K562 (cell line): ENCODE measurements at regions not wholly inside any gene's neighbourhood (a gene's known extent, or its start where the extent isn't known, plus 50 kb on each side); places are given as distances from the start of the nearest gene placed in this dataset.

ENCODE experiments used
- ATAC-seq: fragments of 200-7000 bp; cut with Tn5 transposase; 3 replicates; pipeline ENCODE4 v1.9.1; 2020; ENCODE audit warnings: moderate library complexity
- BruUV-seq: library from RNA; stranded (reverse); fragments of 400-500 nt; replicated peaks from 2 replicates; lab custom pipeline; 2021; lab: Mats Ljungman, UMichigan
- CTCF ChIA-PET: fragments of 300-600 bp; formaldehyde crosslinking; extraction: SDS; loops from one replicate; lab custom pipeline; 2021; ENCODE audit warnings: low intra/inter-chr PET ratio; lab: Yijun Ruan, JAX
- POLR2A ChIA-PET: fragments of 300-600, 350-650 bp; sonication (Branson Sonifier 250); formaldehyde crosslinking; extraction: SDS; loops from one replicate; lab custom pipeline; 2021; ENCODE audit warnings: antibody characterized with exemption, inconsistent platforms; lab: Yijun Ruan, JAX
- DNase-seq, 4 experiments: peaks; one replicate each; pipeline versions ENCODE4 v3.0.0 to v3.0.0-alpha.2; 2011 to 2018; ENCODE audit warnings: low spot score in 3 of 4, mixed read lengths in 3 of 4; ENCODE audit errors: extremely low read depth in 1 of 4
- FAIRE-seq: peaks from 2 replicates; lab custom pipeline; 2011; peaks lifted over from hg19 to GRCh38; lab: Jason Lieb, UNC
- H2AFZ ChIP-seq: 2 replicates; pipeline ENCODE4 v1.6.0; 2011; ENCODE audit warnings: low read depth, low read length, control low read depth, inconsistent platforms
- H3K27ac ChIP-seq: fragments of 200-600 bp; 3 replicates; pipeline ENCODE4 v1.8.0; 2011; ENCODE audit warnings: low read depth, mild to moderate bottlenecking, control low read depth, inconsistent platforms, low read length, moderate library complexity, mixed read lengths; ENCODE audit errors: extremely low read depth
- H3K27me3 ChIP-seq, 2 experiments: fragments of 300-600 bp in 1 of 2; 2 replicates in 1 of 2; 3 replicates in 1 of 2; pipeline versions ENCODE4 v1.6.0 to v1.8.0; 2011; ENCODE audit warnings: inconsistent platforms in 2 of 2, low read length in 2 of 2, mild to moderate bottlenecking in 1 of 2, mixed read lengths in 1 of 2, moderate library complexity in 1 of 2; ENCODE audit not compliant: control insufficient read depth in 2 of 2, insufficient read depth in 2 of 2
- H3K36me3 ChIP-seq: fragments of 300-600 bp; 3 replicates; pipeline ENCODE4 v1.8.0; 2011; ENCODE audit warnings: mild to moderate bottlenecking, low read length, inconsistent platforms; ENCODE audit not compliant: control insufficient read depth, insufficient read depth
- H3K4me1 ChIP-seq, 2 experiments: fragments of 200-600 bp in 1 of 2; replicated peaks in 1 of 2; 2 replicates in 1 of 2; 3 replicates in 1 of 2; pipeline versions ENCODE4 v1.5.1 to v1.8.0; 2011; ENCODE audit warnings: inconsistent platforms in 2 of 2, low read length in 2 of 2, mild to moderate bottlenecking in 1 of 2, mixed read lengths in 1 of 2, moderate library complexity in 1 of 2; ENCODE audit not compliant: control insufficient read depth in 2 of 2, insufficient read depth in 2 of 2
- H3K4me2 ChIP-seq: 2 replicates; pipeline ENCODE4 v1.6.1; 2011; ENCODE audit warnings: low read length, control low read depth, inconsistent platforms, mixed read lengths; ENCODE audit not compliant: insufficient read depth
- H3K4me3 ChIP-seq: fragments of 200-600 bp; sonication (generic), shearing (Covaris generic); 2 replicates; pipeline ENCODE4 v1.5.1; 2016; ENCODE audit warnings: control low read depth, inconsistent platforms
- H3K79me2 ChIP-seq: fragments of 200-600 bp; 3 replicates; pipeline ENCODE4 v1.8.0; 2011; ENCODE audit warnings: low read length, inconsistent platforms; ENCODE audit not compliant: control insufficient read depth, insufficient read depth
- H3K9ac ChIP-seq, 2 experiments: 2 replicates each; pipeline versions ENCODE4 v1.6.0 to v1.6.1; 2011; ENCODE audit warnings: low read depth in 2 of 2, low read length in 2 of 2, control low read depth in 1 of 2, inconsistent platforms in 1 of 2, mild to moderate bottlenecking in 1 of 2, mixed read lengths in 1 of 2; ENCODE audit not compliant: insufficient read depth in 1 of 2
- H3K9me1 ChIP-seq: one replicate; pipeline ENCODE4 v1.6.0; 2011; ENCODE audit warnings: inconsistent platforms, mild to moderate bottlenecking, low read length, moderate library complexity; ENCODE audit not compliant: control insufficient read depth, insufficient read depth
- H3K9me3 ChIP-seq: replicated peaks from 2 replicates; pipeline ENCODE4 v1.5.1; 2011; ENCODE audit warnings: low read depth, low read length, inconsistent platforms; ENCODE audit not compliant: control insufficient read depth, insufficient read depth
- H4K20me1 ChIP-seq: replicated peaks from 2 replicates; pipeline ENCODE4 v1.6.1; 2011; ENCODE audit warnings: low read length, inconsistent platforms, mixed read lengths; ENCODE audit not compliant: control insufficient read depth, insufficient read depth
- BRD4 ChIP-seq: fragments of 200-600 bp; sonication (generic); IDR thresholded peaks from 2 replicates; pipeline ENCODE4 v1.6.1; 2017; ENCODE audit warnings: inconsistent platforms
- ETS1 ChIP-seq: conservative IDR thresholded peaks from 2 replicates; pipeline ENCODE4 v1.6.1; 2011; ENCODE audit warnings: low read depth, mild to moderate bottlenecking, low read length; ENCODE audit not compliant: control insufficient read depth
- HEY1 ChIP-seq: fragments of 250-450 bp; sonication (Bioruptor Pico); IDR thresholded peaks from 2 replicates; pipeline ENCODE4 v1.5.0; 2020; ENCODE audit warnings: mild to moderate bottlenecking, moderate library complexity, borderline replicate concordance
- NCOA2 ChIP-seq, 2 experiments: fragments of 450-650 bp; IDR thresholded peaks; 2 replicates each; pipeline ENCODE4 v1.6.1; 2018; ENCODE audit warnings: mild to moderate bottlenecking in 2 of 2, moderate library complexity in 1 of 2; ENCODE audit not compliant: partially characterized antibody in 2 of 2
- RBM15 ChIP-seq: fragments of 200-400 bp; formaldehyde crosslinking; IDR thresholded peaks from 2 replicates; pipeline ENCODE4 v1.6.1; 2018; ENCODE audit warnings: mild to moderate bottlenecking, low read length, moderate library complexity; ENCODE audit not compliant: insufficient read depth
- RBM17 ChIP-seq: fragments of 200-400 bp; formaldehyde crosslinking; IDR thresholded peaks from 2 replicates; pipeline ENCODE4 v1.6.1; 2017; ENCODE audit warnings: low read depth, mild to moderate bottlenecking, low read length, borderline replicate concordance
- SIN3B ChIP-seq: fragments of 450-650 bp; IDR thresholded peaks from 2 replicates; pipeline ENCODE4 v1.6.1; 2017; ENCODE audit warnings: low read depth, mild to moderate bottlenecking, moderate library complexity
- SIX5 ChIP-seq, 2 experiments: IDR thresholded peaks; 2 replicates each; pipeline ENCODE4 v1.6.1; 2011; ENCODE audit warnings: low read length in 2 of 2, borderline replicate concordance in 1 of 2, low read depth in 1 of 2, mild to moderate bottlenecking in 1 of 2, moderate library complexity in 1 of 2; ENCODE audit not compliant: insufficient read depth in 1 of 2
- SLC30A9 ChIP-seq: fragments of 250-450 bp; sonication (Bioruptor Pico); IDR thresholded peaks from 2 replicates; pipeline ENCODE4 v1.8.0; 2022; ENCODE audit warnings: mild to moderate bottlenecking, moderate library complexity
- TAF7 ChIP-seq: fragments of 450-650 bp; IDR thresholded peaks from 2 replicates; pipeline ENCODE4 v1.6.1; 2016; ENCODE audit warnings: missing genetic modification characterization, missing compliant biosample characterization
- ZNF507 ChIP-seq: conservative IDR thresholded peaks from 2 replicates; pipeline ENCODE4 v1.6.1; 2017; ENCODE audit warnings: missing genetic modification characterization, missing compliant biosample characterization
- ZNF668 ChIP-seq: fragments of 250-450 bp; sonication (Bioruptor Pico); IDR thresholded peaks from 2 replicates; pipeline ENCODE4 v1.8.0; 2022; ENCODE audit warnings: mild to moderate bottlenecking, inconsistent platforms
- ZZZ3 ChIP-seq: fragments of 450-650 bp; IDR thresholded peaks from 2 replicates; pipeline ENCODE4 v1.6.1; 2016; ENCODE audit warnings: antibody characterized with exemption, mild to moderate bottlenecking, moderate library complexity
- WGBS: fragments of 100-300 bp; shearing (Covaris generic); methylation state at CpG from one replicate; pipeline ENCODE4 v1.1.6; 2016; ENCODE audit warnings: low coverage, mixed read lengths; ENCODE audit not compliant: insufficient coverage; ENCODE audit errors: missing lambda C conversion rate; 5-methylcytosine and 5-hydroxymethylcytosine counted together
- in situ Hi-C: fragments of 300-500 bp; cut with MboI; formaldehyde crosslinking; loops from 4 replicates; pipeline ENCODE4 v1.15.0; 2018; ENCODE audit warnings: inconsistent platforms, mixed read lengths
- intact Hi-C: fragments of 100-400 bp; cut with micrococcal nuclease; formaldehyde crosslinking; loops from 2 replicates; pipeline ENCODE4 v1.14.2; 2022

DNA sequence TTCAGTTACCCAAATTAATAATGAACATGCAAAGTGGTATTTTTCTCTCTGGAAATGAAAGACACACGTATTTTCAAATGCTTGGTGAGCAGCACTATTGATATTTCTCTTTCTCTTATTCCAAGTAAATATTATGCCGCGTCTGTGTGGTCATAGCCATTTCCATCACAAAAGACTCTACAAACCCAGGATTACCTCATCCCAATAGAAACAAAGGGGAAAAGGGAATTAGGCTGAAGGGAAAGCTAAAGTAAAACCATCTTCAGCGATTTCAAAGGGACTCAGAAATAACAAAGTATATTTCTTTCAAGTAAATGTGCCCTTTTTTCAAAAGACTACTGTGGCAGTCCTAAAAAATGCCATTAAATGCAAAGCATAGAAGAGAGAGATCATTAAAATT lies 62.0 kb upstream of the FST start:
- BruUV-seq, result no TSS peak
- WGBS, result 23% methylated on average over 4 of the region's 4 CpGs

GRCh38 chr5:53418826-53419658 lies 61.4 kb upstream of the FST start:
- Histone ChIP-seq H3K4me3 (no peak overlapping the region), H3K27ac (no peak overlapping the region), H3K4me2 (no peak overlapping the region), H4K20me1 (no peaks in the 10 kb centered on the region), H3K27me3 (peaks cover 0 to 2% of the 10 kb centered on the region in 2 experiments; a peak in 2 of 5 replicates), H3K79me2 (no peaks in the 10 kb centered on the region), H3K9ac (no peak overlapping the region), H3K4me1 (no peaks in the 10 kb centered on the region), H3K9me1 (no peaks in the 10 kb centered on the region), H3K9me3 (no peaks in the 10 kb centered on the region), H3K36me3 (no peaks in the 10 kb centered on the region), H2AFZ (no peak overlapping the region)
- no peak for DNase-seq
- POLR2A ChIA-PET, result no interaction called here
- BruUV-seq, result no TSS peak
- WGBS, result 7% methylated on average over 5 of the region's 5 CpGs
- intact Hi-C loops (no loop called here), in situ Hi-C loops (no loop called here)
- no peak for ATAC-seq
- no peak for FAIRE-seq
- CTCF ChIA-PET, result no interaction called here
- TF ChIP-seq BRD4 (no peak), ZZZ3 (no peak), ETS1 (no peak)

More for the DNA sequence above, 62.0 kb upstream of the FST start:
- POLR2A ChIA-PET, result no interaction called here
- H4K20me1 ChIP-seq, result no peaks in the 10 kb centered on the region
- H3K4me2 ChIP-seq, result no peak overlapping the region
- no peak for TF ChIP-seq RBM15
- no peak for TF ChIP-seq ZNF507 (tag)
- TF ChIP-seq TAF7 (tag), result no peak
- no peak for TF ChIP-seq HEY1 (CRISPR knock-in tag)
- TF ChIP-seq NCOA2 (IDR thresholded peaks at IDR 0.05; ENCODE audit: partially characterized antibody in 2 of 2), result no peak
- no peak for TF ChIP-seq SIN3B
- TF ChIP-seq SLC30A9, result no peak
- no peak for TF ChIP-seq RBM17
- TF ChIP-seq SIX5 (IDR thresholded peaks at IDR 0.05; ENCODE audit: borderline replicate concordance in 1 of 2, insufficient read depth in 1 of 2, low read depth in 1 of 2, low read length in 2 of 2), result no peak
- no peak for TF ChIP-seq ZNF668 (CRISPR knock-in tag)
- DNase-seq (no peak), ATAC-seq (no peak), FAIRE-seq (no peak)
- H3K9ac ChIP-seq, result no peak overlapping the region
- H2AFZ ChIP-seq, result no peak overlapping the region
- H3K4me3 ChIP-seq, result no peak overlapping the region
- intact Hi-C loops (no loop called here), in situ Hi-C loops (no loop called here)
- H3K27me3 ChIP-seq, result peaks cover 0 to 2% of the 10 kb centered on the region in 2 experiments; a peak in 1 of 5 replicates
- H3K4me1 ChIP-seq, result no peaks in the 10 kb centered on the region
- H3K36me3 ChIP-seq, result no peaks in the 10 kb centered on the region
- H3K9me1 ChIP-seq, result no peaks in the 10 kb centered on the region
- no peaks in the 10 kb centered on the region for H3K9me3 ChIP-seq
- CTCF ChIA-PET, result no interaction called here
- no peak overlapping the region for H3K27ac ChIP-seq
- H3K79me2 ChIP-seq, result no peaks in the 10 kb centered on the region
